SK-N-SH treated with all-trans-retinoic acid at 6 μM for 48 hours (cell line): ENCODE measurements at regions not wholly inside any gene's neighbourhood (a gene's known extent, or its start where the extent isn't known, plus 50 kb on each side); places are given as distances from the start of the nearest gene placed in this dataset.

Experiments
- ATAC-seq: fragments of 200-7000 bp; cut with Tn5 transposase; 3 replicates; pipeline ENCODE4 v1.9.1; 2020; ENCODE audit warnings: mild to moderate bottlenecking, moderate library complexity
- ARNTL ChIP-seq: fragments of 450-650 bp; formaldehyde crosslinking; IDR thresholded peaks from 2 replicates; pipeline ENCODE4 v1.5.0; 2020; ENCODE audit warnings: low read depth, mild to moderate bottlenecking, moderate library complexity, borderline replicate concordance
- BACH2 ChIP-seq: fragments of 250-450 bp; sonication (Bioruptor Pico); IDR thresholded peaks from 2 replicates; pipeline ENCODE4 v1.9.0; 2021; ENCODE audit warnings: mild to moderate bottlenecking, borderline replicate concordance
- CSDC2 ChIP-seq: fragments of 250-450 bp; sonication (Bioruptor Pico); IDR thresholded peaks from 2 replicates; pipeline ENCODE4 v1.5.0; 2020; ENCODE audit warnings: mild to moderate bottlenecking, moderate library complexity
- ESRRG ChIP-seq: fragments of 250-450 bp; sonication (Bioruptor Pico); IDR thresholded peaks from 2 replicates; pipeline ENCODE4 v1.6.1; 2021; ENCODE audit warnings: mild to moderate bottlenecking
- GLIS3 ChIP-seq: fragments of 250-450 bp; sonication (Bioruptor Pico); IDR thresholded peaks from 2 replicates; pipeline ENCODE4 v1.5.0; 2020; ENCODE audit warnings: mild to moderate bottlenecking, moderate library complexity
- ISL1 ChIP-seq: fragments of 250-450 bp; sonication (Bioruptor Pico); IDR thresholded peaks from 2 replicates; pipeline ENCODE4 v2.1.2; 2022; ENCODE audit warnings: mild to moderate bottlenecking, moderate library complexity
- OSR1 ChIP-seq: fragments of 250-450 bp; sonication (Bioruptor Pico); IDR thresholded peaks from 2 replicates; pipeline ENCODE4 v1.8.0; 2022; ENCODE audit warnings: moderate library complexity, mild to moderate bottlenecking, inconsistent platforms
- PPARA ChIP-seq: fragments of 250-450 bp; sonication (Bioruptor Pico); IDR thresholded peaks from 2 replicates; pipeline ENCODE4 v1.5.0; 2020; ENCODE audit warnings: mild to moderate bottlenecking, borderline replicate concordance
- RARB ChIP-seq: fragments of 250-450 bp; sonication (Bioruptor Pico); IDR thresholded peaks from 2 replicates; pipeline ENCODE4 v1.8.0; 2021; ENCODE audit warnings: mild to moderate bottlenecking, moderate library complexity
- SNAI2 ChIP-seq: fragments of 250-450 bp; sonication (Bioruptor Pico); IDR thresholded peaks from 2 replicates; pipeline ENCODE4 v1.5.0; 2020; ENCODE audit warnings: mild to moderate bottlenecking, moderate library complexity
- TCF4 ChIP-seq: fragments of 250-450 bp; sonication (Bioruptor Pico); IDR thresholded peaks from 2 replicates; pipeline ENCODE4 v1.8.0; 2021; ENCODE audit warnings: mild to moderate bottlenecking, moderate library complexity, borderline replicate concordance
- TOX ChIP-seq: fragments of 250-450 bp; sonication (Bioruptor Pico); IDR thresholded peaks from 2 replicates; pipeline ENCODE4 v1.8.0; 2021; ENCODE audit warnings: mild to moderate bottlenecking, moderate library complexity, borderline replicate concordance
- ZC3H10 ChIP-seq: fragments of 250-450 bp; sonication (Bioruptor Pico); IDR thresholded peaks from 2 replicates; pipeline ENCODE4 v1.5.1; 2021; ENCODE audit warnings: mild to moderate bottlenecking, moderate library complexity
- ZFP3 ChIP-seq: fragments of 250-450 bp; sonication (Bioruptor Pico); IDR thresholded peaks from 2 replicates; pipeline ENCODE4 v1.5.0; 2020; ENCODE audit warnings: mild to moderate bottlenecking, moderate library complexity
- ZFP30 ChIP-seq: fragments of 450-650 bp; formaldehyde crosslinking; IDR thresholded peaks from 2 replicates; pipeline ENCODE4 v1.5.0; 2022; ENCODE audit warnings: mild to moderate bottlenecking, moderate library complexity
- ZNF565 ChIP-seq: fragments of 450-650 bp; formaldehyde crosslinking; conservative IDR thresholded peaks from 2 replicates; pipeline ENCODE4 v1.5.0; 2020; ENCODE audit warnings: low read depth, mild to moderate bottlenecking, moderate library complexity
- ZNF70 ChIP-seq: fragments of 450-650 bp; formaldehyde crosslinking; IDR thresholded peaks from 2 replicates; pipeline ENCODE4 v1.5.0; 2020; ENCODE audit warnings: mild to moderate bottlenecking, moderate library complexity
- ZNF8 ChIP-seq: fragments of 450-650 bp; formaldehyde crosslinking; IDR thresholded peaks from 2 replicates; pipeline ENCODE4 v1.5.0; 2020; ENCODE audit warnings: mild to moderate bottlenecking, moderate library complexity
- TF ChIP-seq, protein P1 (sequence below): fragments of 250-450 bp; sonication (Bioruptor Pico); IDR thresholded peaks from 2 replicates; pipeline ENCODE4 v1.5.1; 2021; ENCODE audit warnings: mild to moderate bottlenecking, moderate library complexity
- TF ChIP-seq, protein P2 (sequence below): fragments of 250-450 bp; sonication (Bioruptor Pico); IDR thresholded peaks from 2 replicates; pipeline ENCODE4 v1.8.0; 2021; ENCODE audit warnings: low read depth, mild to moderate bottlenecking, moderate library complexity, borderline replicate concordance
- TF ChIP-seq, protein P3 (sequence below): fragments of 250-450 bp; sonication (Bioruptor Pico); IDR thresholded peaks from 2 replicates; pipeline ENCODE4 v1.8.0; 2020; ENCODE audit warnings: mild to moderate bottlenecking, moderate library complexity, borderline replicate concordance

DNA sequence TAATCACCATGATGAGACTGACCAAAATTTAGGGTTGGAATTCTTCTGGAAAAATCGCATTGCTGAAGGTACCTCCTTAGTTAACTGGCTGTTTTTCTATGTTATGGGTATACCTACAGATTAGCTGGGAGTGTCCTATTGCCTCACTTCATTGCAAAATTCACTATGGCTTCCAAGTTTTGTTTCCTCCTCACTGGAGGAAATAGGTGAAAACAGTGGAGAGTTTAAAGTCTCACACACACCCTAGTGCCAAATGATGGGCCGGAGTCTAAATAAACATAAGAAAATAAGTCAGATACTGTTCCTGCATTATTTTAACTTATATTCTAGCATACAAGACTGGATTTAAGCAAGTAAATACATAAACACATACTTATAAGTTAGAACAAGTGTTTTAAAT, 98.2 kb downstream of the AHR start:
- TF ChIP-seq ZNF8 (CRISPR knock-in tag), result no peak
- TF ChIP-seq TOX, result no peak
- TF ChIP-seq CSDC2 (CRISPR knock-in tag), result no peak
- ATAC-seq, result no peak

DNA sequence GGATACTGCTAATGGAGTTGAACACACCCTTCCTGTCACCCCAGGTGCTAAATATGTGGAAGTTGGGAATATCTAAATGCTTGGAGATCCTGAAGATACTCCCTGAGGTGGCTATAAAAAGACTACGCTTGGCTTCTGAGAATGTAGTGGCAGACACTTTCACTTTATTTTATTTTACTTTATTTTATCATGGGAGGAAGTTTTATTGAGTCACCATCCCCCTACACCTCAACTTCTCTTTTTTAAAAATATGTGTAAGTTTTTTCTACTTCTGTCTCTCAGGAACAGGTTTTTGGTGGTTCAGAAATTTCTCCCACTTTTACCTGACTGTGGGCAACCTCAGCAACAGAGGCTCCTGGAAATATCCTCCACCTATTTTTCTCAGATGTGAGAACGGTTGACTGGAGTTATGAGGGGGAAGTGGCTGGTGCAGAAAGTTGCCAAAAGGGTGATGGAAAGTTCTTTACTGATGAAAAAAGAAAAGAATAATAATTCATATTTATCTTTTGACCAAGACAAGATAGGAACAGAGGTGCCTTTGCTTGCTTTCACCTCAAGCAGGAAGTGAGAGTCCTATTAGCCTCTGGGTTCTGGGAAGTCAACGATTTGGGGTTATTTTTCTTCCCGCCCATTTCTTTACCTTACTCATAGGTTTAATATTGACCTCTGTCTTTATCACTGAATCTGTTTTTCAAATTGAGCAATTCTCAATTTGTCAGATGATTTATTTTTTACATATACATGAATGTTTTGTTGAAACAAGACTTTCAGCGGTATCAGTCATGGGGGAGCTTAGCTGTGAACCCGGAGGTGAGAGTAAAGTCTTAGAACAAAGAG, 103.6 kb downstream of the AHR start:
- no peak for ATAC-seq
- TF ChIP-seq SNAI2 (no peak), BACH2 (CRISPR knock-in tag) (no peak), PPARA (no peak), ARNTL (CRISPR knock-in tag) (no peak), ZNF70 (CRISPR knock-in tag) (no peak), RARB (CRISPR knock-in tag) (no peak), TCF4 (CRISPR knock-in tag) (no peak), ZFP3 (CRISPR knock-in tag) (no peak), CSDC2 (CRISPR knock-in tag) (no peak), ESRRG (CRISPR knock-in tag) (no peak), OSR1 (CRISPR knock-in tag) (no peak)
- TF ChIP-seq, protein P1, sequence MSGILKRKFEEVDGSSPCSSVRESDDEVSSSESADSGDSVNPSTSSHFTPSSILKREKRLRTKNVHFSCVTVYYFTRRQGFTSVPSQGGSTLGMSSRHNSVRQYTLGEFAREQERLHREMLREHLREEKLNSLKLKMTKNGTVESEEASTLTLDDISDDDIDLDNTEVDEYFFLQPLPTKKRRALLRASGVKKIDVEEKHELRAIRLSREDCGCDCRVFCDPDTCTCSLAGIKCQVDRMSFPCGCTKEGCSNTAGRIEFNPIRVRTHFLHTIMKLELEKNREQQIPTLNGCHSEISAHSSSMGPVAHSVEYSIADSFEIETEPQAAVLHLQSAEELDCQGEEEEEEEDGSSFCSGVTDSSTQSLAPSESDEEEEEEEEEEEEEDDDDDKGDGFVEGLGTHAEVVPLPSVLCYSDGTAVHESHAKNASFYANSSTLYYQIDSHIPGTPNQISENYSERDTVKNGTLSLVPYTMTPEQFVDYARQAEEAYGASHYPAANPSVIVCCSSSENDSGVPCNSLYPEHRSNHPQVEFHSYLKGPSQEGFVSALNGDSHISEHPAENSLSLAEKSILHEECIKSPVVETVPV (CRISPR knock-in tag), result no peak
- TF ChIP-seq, protein P2, sequence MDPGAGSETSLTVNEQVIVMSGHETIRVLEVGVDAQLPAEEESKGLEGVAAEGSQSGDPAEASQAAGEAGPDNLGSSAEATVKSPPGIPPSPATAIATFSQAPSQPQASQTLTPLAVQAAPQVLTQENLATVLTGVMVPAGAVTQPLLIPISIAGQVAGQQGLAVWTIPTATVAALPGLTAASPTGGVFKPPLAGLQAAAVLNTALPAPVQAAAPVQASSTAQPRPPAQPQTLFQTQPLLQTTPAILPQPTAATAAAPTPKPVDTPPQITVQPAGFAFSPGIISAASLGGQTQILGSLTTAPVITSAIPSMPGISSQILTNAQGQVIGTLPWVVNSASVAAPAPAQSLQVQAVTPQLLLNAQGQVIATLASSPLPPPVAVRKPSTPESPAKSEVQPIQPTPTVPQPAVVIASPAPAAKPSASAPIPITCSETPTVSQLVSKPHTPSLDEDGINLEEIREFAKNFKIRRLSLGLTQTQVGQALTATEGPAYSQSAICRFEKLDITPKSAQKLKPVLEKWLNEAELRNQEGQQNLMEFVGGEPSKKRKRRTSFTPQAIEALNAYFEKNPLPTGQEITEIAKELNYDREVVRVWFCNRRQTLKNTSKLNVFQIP, result no peak

DNA sequence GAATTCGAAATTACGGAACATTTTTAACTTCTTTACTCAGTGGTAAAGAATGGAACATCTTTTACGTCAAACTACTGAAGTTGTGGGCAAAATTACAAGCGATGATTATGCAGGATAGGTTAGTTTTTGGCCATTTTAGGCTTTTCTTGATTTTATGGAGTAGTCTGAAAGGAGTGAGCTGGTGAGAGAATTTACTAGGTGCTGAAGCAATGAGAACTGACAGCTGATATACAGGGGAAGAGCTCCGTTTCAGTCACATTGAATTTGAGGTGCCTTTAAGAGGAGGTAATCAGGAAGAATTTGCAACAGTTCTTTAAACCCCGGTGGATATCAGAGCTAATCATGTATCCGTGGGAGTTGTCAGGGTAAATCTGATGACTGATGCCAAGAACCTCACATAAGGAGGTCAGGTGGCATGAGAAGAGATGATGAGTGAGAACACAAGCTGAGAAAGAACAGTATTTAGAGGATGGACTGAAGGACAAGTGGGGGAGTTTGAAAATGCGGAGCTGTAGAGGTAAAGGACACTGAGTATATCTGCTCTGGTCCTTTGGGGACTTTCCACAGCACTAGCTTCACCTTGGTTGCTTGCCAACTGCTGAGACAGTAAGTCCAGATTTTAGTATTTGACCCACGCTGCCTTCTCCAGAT, 104.3 kb downstream of the AHR start:
- TF ChIP-seq, protein P2, result no peak
- TF ChIP-seq ISL1 (no peak), ZNF70 (CRISPR knock-in tag) (no peak), ZC3H10 (CRISPR knock-in tag) (no peak), BACH2 (CRISPR knock-in tag) (no peak), SNAI2 (no peak), ESRRG (CRISPR knock-in tag) (no peak), ZFP3 (CRISPR knock-in tag) (no peak), ZNF565 (no peak), ARNTL (CRISPR knock-in tag) (no peak), TOX (no peak)
- no peak for ATAC-seq

DNA sequence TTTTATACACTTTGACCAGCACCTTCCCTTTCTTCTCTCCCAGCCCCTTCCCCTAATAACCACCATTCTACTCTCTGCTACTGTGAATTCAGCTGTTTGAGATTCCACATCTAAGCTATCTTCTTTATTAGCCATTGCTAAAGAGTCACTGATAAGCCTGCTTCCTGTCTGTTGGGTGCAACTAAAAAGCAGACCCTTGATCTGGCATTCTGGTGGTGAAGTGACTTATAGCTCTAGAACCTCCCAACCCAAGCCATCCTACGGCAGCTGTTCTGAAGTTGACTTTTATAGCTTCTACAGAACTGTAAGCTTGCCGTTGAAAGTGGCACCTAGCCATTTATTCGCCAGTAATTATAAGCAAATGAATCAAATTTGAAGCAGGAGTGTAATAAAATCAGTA, 105.6 kb downstream of the AHR start:
- ATAC-seq, result no peak
- TF ChIP-seq, protein P2, result no peak
- TF ChIP-seq RARB (CRISPR knock-in tag) (no peak), SNAI2 (no peak), PPARA (no peak), TCF4 (CRISPR knock-in tag) (no peak), ZC3H10 (CRISPR knock-in tag) (no peak), CSDC2 (CRISPR knock-in tag) (no peak), ARNTL (CRISPR knock-in tag) (no peak), ZNF565 (no peak), TOX (no peak), ESRRG (CRISPR knock-in tag) (no peak), ZFP30 (CRISPR knock-in tag) (no peak), ZNF8 (CRISPR knock-in tag) (no peak), BACH2 (CRISPR knock-in tag) (no peak), GLIS3 (CRISPR knock-in tag) (no peak), ZNF70 (CRISPR knock-in tag) (no peak)
- TF ChIP-seq, protein P3, sequence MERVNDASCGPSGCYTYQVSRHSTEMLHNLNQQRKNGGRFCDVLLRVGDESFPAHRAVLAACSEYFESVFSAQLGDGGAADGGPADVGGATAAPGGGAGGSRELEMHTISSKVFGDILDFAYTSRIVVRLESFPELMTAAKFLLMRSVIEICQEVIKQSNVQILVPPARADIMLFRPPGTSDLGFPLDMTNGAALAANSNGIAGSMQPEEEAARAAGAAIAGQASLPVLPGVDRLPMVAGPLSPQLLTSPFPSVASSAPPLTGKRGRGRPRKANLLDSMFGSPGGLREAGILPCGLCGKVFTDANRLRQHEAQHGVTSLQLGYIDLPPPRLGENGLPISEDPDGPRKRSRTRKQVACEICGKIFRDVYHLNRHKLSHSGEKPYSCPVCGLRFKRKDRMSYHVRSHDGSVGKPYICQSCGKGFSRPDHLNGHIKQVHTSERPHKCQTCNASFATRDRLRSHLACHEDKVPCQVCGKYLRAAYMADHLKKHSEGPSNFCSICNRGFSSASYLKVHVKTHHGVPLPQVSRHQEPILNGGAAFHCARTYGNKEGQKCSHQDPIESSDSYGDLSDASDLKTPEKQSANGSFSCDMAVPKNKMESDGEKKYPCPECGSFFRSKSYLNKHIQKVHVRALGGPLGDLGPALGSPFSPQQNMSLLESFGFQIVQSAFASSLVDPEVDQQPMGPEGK (CRISPR knock-in tag), result no peak
